GM12892 (cell line): ENCODE measurements at regions not wholly inside any gene's neighbourhood (a gene's known extent, or its start where the extent isn't known, plus 50 kb on each side); places are given as distances from the start of the nearest gene placed in this dataset.

Source experiments
- POLR2A ChIP-seq: IDR thresholded peaks from 2 replicates; pipeline ENCODE4 v1.6.1; 2011; ENCODE audit warnings: low read depth, low read length, control low read depth
- POLR2AphosphoS5 ChIP-seq: IDR thresholded peaks from 2 replicates; pipeline ENCODE4 v1.6.1; 2011; ENCODE audit warnings: low read depth, low read length, control low read depth

- no peak for TF ChIP-seq POLR2AphosphoS5
- TF ChIP-seq POLR2A = no peak
Measured at GRCh38 chr9:81519816-81520495, 169.4 kb downstream of the TLE1 start.
